GM18867 (cell line): ENCODE measurements at regions not wholly inside any gene's neighbourhood (a gene's known extent, or its start where the extent isn't known, plus 50 kb on each side); places are given as distances from the start of the nearest gene placed in this dataset.

Experiments used
- ATAC-seq: cut with Tn5 transposase; IDR thresholded peaks from one replicate; pipeline ENCODE4 v1.9.1; 2021; ENCODE audit warnings: mild to moderate bottlenecking, moderate library complexity; ENCODE audit not compliant: unreplicated experiment

DNA sequence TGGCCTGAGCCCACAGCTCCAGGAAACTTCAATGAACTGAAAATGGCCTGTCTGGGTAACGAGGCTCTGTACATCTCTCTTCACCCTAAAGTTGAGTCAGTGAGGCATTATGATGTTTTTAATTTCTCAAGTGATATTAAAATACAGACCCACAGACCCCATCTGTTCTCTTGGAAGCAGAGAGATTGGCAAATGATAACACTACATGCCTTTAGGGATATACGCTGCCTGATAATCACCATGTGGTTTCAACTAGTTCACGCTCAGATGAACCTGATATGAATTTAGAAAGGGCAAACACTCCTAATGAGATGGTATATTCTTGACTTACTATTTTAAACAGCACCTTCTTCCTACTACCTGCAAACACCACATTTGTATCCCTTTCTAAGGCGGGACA is 127.5 kb downstream of the RFC3 start:
- no peak for ATAC-seq

DNA sequence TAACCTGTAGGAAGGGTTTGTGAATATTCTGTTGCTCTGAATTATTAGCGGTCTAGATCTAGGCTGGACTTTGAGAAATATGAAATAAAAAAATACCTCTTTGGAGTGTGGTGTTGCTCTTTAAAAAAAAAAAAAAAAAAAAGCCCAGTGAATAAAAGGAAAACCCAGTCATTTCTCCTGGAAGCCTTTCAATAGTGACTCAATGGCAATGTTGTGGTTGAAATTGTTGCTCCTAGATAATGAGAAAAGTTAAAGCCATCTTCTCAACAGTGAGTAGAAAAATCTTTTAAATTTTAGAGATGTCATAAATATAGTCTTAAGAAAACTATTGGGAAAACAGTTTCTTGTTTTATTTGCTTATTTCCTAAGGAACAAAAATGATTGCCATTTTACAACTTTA is 135.3 kb downstream of the RFC3 start:
- ATAC-seq, result no peak

DNA sequence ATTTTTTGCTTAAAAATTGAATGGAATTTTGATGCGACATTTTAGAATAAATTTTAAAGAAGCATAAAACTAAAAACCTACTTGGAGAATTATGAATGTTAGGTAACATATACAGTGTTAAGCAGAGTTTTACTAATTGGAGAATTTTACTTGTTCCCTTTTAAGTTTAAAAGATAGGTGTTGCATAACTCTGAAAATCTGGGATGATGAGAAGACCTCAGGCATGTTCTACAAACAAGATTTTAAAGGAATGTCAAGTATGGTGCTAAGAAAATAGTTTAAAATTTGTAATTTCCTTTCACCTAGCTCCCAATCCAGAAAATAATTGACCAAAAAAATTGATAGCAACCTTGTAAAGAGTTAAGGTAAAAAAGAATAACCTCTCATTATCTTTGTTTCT is 135.8 kb downstream of the RFC3 start:
- ATAC-seq, result no peak

DNA sequence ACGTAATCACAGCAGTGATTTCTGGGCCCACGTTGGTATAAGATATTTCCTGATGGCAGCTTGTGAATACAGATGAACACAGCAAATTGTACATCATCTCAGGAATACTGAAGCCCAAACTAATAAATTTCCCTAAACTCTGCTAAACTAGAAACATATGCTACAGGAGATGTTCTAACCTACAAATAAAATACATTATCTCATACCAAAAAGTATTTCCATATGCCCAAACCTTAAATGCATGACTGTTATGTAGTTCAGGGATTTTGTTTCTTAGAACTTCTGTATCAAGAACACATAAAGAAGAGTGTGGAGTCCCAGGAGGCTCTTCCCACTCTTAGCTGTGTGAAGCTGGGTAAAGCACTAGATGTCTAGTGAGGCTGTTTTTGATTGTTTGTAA is 138.4 kb downstream of the RFC3 start:
- ATAC-seq, result no peak

DNA sequence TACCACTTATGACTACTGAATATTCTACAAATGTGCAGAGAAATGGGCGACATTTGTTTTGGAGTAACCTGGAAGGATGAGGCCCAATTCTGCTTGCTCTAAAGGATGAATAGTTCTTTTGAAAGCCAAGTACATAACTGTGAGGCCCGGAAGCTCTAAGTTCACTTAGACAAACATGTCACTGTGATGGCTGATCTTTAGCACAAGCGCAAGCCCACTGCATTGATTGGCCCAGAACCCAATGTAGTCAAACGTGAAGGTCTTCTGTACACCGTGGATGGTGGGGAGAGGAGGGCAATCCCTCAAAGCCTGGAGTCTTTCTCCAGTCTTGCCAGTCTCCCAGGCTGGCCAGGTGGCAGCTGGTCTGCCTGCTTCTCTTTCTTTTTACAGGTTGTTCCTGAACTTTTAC is 139.6 kb downstream of the RFC3 start:
- ATAC-seq, result no peak

DNA sequence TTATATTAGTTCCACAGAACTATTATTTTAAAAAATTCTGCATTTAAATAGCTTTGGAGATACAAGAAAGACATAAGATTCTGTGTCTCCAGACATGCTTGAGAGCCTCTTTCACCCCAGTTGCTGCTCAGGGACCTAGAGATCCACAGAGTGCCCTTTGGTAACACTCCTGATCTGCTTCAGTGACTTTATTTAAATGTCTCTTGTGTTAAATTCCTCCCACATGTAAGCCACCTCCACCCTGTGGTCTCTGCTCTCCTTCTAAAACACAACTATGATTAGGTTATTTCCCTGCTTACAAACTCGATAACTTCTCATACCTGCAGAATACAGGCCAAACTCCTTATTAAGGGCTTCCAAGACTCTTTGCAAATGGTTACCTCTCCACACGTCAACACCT is 141.0 kb downstream of the RFC3 start:
- ATAC-seq, result peak; percentile 78

DNA sequence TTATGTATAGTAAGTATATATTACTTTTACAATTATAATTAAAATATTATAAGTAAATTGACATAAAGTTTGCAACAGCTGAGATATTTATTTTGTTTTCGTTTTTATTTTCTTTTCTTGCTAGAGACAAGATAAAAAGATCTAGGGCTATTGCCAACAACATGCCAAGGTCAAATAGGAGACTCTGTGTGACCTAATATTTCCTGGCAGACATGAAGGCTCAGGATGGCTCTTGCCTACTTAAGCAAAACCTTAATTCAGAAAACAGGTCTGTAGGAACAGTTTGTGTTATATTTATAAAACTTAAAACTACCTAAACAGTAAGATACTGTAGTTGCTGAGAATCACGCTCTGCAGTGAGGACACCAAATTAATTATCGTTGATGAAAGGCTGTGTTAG is 145.2 kb downstream of the RFC3 start:
- ATAC-seq, result no peak

DNA sequence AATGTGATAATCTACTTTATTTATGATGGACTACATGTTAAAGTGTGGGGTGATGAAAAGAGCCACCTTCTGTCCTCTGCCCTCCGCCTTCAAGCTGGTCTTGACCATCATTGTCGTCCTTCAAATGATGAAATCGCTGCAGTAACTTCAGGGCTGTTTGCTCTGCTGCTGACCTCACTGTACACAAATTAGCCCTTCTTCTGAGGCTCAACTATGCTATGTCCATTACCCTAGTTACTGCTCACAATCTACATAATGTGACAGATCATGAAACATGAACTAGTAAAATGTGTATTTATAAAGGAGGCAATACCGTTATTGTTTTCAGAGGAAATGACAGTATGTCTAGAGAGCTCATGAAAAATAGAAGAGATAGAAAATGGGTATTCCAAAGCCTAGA is 145.9 kb downstream of the RFC3 start:
- ATAC-seq, result no peak

DNA sequence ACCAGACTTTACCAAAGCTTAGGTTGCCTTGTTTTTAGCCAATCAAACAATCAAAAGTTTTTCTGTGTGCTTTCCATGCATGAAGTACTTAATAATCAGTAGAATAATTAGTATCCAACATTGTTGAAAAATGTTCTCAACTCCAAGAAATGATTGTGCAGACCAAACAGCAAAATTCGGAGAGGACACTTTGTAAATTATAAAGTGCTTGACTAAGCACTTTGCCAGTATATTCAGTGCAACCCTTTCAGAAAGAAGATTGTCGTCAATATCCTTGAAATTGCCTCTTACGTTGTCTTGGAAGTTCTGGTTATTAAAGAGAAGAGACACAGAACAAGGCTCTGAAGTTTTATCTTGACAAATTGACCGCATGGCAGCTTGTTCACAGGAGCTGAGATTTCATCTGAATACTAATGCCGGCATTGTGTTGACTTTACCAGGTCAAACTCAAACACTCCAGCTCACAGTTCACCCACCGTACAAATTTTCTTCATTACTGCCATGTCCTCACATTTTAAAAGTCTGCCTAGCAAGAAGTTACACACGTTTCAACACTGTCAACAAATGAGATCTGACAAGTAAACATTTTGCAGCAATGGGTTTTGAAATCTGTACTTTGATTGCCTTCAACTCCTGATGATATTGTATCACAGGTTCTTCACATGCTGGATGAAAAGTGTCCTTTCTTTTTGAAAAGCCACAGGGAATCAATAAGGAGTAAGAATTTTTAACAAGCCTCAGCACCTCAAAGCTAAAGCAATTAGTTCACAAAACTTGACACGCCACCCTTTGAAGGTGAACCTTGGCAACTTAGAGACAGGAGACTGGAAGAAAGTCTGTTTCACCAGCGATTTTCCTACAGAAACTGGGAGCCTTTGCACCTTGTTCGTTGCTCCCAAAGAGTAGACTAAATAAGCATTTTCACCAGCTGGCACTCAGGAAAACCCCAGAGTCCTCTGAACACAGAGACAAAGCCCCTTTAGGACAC is 150.9 kb downstream of the RFC3 start:
- ATAC-seq, result no peak

DNA sequence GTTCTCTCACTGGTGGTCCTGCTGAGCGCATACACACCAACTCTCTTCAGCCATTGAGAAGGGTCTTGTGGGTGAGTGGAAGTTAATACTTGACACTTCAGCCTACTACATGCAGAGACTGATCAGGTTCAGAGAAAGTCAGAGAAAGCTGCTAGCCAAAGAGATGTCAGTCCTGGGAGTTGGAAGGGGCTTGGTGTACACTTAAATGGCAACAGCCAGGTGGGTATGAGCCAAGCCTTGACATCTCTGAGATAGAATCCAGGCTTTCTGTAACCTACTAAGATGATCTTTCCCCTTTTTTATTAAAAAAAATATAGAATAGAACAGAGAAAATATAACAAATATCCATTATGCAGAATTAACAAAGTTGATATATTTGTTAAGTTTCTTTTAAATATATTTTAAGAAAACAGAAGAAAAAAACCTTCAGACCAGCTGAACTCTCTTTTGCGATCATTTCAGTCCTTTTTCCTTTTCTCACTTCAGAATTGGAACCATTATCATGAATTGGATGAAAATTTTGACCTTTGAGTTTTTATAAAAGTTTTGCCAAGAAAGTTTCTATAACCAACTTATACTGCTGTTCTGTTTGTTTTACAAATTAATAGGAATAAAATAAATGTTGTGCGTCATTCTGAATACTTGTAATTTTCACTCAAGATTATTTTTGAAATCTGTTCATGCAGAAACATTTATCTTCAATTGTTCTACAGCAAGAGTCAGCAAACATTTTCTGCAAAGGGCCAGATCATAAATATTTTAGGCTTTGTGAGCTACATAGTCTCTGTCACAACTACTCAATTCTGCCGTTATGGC is 153.0 kb downstream of the RFC3 start:
- no peak for ATAC-seq

DNA sequence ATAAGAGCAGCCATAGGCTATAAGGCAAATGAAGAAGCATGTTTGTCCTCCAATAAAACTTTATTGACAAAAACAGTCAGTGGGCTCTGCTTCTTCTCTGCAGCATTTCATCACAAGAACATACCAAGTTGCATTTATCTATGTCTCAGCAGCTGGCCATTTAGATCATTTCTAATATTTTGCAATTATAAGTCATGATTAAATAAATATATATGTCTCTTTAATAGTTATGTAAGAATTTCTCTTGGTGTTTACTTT is 153.5 kb downstream of the RFC3 start:
- no peak for ATAC-seq

DNA sequence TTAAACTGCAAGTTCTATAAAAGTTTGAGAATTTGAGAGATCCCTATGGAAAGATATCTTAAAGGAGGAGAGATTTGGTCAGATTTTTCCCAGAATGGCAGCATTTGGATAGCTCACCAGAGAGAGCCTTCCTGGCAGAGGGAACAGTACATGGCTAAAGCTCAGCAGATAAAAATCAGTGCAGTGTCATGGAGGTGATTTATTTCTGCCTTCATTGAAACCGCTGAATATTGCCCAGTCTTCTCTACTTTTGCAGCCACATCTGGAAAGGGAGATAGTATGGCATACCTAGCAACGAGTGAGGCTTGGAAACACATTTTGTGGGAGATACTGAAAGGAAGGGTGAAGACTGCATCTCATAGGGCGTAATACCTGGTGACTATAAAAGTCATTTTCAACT is 155.2 kb downstream of the RFC3 start:
- no peak for ATAC-seq

DNA sequence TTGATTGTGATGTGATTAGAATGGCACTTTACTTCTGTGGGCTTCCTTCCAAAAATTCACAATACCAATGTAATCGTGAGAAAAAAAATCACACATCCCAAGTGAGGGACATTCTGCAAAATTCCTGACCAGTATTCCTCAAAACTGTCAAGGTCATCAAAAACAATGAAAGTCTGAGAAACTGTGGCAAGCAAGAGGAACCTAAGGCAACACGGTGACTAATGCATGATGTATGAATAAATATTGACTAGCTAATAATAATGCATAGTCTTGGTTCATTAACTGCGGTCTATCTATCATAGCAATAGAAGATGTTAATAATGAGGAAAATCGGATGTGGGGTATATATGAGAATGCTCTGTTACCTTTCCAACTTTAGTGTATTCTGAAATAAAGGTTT is 159.0 kb downstream of the RFC3 start:
- ATAC-seq, result no peak

DNA sequence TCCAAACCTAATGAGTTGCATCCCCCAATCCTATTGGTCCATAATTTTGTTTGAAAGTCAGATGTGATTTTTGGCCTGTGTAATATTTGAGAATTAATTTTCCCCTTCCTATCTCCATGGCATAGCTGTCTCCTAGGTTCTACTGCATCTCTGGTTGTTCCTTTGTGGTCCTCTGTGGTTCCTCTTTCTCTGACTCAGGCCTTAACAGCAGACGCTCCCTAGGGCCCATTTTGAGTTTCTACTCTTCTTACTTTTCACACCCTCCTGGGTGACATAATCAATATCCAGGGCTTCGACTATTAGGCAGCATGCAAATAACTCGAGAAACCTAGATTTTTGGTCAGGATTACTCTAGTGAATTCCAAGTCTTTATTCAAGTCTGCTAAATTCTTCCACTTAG is 160.7 kb downstream of the RFC3 start:
- no peak for ATAC-seq

DNA sequence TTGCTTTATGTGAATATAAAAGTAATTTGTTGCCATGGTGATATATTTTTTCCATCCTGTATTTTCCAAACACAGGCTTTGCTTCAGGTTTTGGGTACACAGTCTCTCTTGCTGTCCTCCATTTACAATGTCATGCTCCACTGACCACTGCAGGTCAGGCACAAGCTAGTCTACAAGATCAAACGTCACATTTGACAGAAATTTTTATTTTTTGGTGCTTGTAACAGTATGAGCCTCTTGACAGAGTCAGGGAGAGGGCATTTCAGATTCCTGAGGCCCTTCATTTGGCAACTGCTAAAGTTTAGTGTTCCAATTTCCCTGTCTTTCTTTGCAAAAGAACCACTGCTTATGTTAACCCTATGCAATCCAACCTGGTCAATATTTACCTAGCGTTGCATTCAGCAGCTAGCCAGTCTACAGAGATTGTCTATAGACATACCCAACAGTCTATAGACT is 175.0 kb downstream of the RFC3 start:
- no peak for ATAC-seq

DNA sequence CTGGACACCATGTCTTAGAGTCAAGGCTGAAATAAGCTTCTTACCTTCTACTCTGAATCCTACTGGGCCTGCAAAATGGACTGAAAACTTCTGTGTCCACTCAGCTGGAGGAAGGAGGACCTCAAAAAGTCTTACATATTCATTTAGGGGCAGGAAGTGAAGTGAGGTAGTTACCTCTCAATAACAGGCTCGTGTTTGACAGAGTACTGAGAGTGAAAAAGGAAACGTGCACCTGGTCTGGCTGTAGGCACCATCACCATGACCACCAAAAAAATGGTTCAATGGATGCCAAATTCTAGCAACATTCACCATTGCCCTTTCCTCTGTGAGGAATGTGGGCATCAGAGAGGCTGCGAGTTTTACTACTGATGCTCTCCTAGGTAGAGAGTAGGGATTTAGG is 176.2 kb downstream of the RFC3 start:
- ATAC-seq, result peak; percentile 88

DNA sequence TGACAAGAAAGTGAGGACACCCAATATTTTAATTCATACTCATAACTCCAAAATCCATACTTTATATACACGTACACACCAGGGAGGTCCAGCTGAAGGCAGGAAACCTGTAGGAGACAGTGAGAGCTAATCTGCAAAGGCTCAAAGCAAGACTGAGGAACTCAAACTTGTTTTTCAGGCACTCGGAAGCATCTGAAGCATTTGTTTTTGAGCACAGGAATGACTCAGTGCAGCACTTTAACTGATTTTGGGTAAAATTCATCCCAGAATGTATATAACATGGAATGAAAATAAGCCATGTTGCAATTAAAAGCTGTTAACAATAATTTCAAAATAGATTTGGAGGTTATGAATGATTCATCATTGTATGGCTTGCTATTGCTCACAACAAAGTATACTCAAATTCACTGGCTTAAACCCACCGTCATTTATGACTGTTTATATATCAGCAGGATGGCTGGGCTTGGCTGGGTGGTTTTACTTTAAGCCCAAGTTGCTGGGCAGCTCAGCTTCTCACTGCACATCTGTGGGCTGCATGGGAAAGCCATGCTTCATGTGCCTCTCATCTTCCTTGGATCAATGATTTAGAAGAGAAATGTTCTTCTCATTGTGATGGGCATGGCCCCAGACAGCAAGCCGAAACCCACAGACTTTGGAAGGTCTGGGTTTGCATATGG is 177.0 kb downstream of the RFC3 start:
- no peak for ATAC-seq

DNA sequence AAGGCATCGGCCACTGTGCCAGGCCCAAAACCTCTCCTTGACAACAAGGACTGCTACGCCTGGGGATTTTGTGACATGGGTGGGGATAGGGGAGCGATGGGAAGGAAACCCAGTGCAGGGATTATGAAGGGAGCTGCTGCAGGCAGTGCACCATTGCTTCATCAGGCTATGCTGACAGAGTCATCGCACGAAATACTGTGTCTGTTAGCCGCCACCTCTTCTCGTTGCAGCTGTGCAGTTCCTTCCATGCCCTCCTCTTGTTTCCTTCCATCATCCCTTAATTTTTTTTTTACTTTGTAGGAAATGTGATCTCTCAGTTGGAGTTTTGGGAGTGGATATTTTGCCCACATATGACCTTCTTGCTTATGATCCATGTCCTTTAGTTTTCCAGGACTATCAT is 178.7 kb downstream of the RFC3 start:
- no peak for ATAC-seq

DNA sequence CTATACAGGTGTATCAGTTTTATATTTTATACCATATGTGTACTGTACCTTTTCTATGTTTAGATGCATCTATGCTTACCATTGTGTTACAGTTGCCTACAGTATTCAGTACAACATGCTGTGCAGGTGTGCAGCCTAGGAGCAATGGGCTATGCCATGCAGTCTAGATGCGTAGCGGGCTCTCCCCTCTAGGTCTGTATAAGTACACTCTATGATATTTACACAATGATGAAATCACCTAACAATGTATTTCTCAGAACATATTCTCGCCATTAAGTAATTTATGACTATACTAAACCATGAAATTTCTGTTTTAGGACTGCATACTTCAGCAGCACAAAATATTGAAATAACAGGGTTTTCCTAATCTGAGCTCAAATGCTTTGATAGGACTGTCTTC is 179.6 kb downstream of the RFC3 start:
- no peak for ATAC-seq

DNA sequence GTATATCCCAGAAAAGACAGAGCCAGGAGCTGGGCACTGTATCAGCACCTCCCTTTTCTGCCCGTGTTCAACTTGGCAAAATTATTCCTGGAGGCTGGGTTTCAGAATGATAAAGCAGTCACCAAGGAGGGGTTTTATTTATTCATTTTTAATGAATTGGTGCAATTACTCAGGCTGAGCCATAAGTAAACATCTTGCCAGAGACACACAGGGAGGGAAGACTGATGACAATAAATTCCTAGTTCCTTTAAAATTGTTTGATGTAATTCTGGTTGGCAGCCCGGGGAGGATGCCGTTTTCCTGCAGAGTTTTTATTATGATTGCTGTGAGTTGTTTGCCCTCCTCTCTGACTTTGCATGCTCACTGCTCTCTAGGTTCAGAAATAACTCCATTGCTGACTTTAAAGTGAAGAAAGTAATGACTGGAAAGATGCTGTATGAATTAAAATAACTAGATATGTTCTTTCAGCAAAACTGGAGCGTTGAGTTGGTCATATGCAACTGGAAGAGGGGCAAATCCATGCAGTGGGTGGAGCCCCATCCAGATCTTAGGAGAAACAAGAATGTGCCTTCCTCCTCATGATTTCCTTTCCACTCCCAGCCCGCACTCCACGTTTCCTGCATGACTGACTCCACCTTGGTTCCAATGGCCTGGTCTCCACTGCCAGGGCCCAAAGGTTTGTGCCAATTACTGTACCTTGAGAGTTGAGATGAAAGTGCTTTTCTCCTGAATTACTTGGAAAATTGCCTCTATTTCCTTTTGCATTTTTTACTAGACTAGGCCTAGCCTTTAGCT is 182.1 kb downstream of the RFC3 start:
- ATAC-seq, result no peak

DNA sequence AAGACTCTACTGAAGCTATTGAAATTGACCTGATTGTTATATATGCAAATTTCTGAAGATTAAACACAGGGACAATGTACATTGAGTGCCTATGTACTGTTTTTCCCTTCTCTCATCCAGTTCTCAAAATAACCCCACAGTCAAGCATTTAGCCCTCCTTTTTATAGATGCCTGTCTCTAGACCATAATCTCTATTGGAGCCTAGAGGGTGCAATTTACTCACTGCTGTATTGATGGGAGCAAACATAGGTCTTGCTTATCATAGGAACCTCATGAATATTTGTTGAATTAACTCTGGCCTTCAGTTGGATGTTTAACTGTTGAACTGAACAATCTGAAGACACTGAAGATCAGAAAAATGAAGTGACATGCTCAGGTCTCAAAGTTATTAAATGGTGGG is 183.0 kb downstream of the RFC3 start:
- ATAC-seq, result no peak
